ENCODE measurements at regions not wholly inside any gene's neighbourhood (a gene's known extent, or its start where the extent isn't known, plus 50 kb on each side); places are given as distances from the start of the nearest gene placed in this dataset.

- H4K20me1 ChIP-seq (ENCODE audit: insufficient read depth), result no peaks in the 10 kb centered on the region
- H3K79me2 ChIP-seq (ENCODE audit: insufficient read depth), result no peaks in the 10 kb centered on the region
- H3K9ac ChIP-seq, result no peak overlapping the region
- H3K36me3 ChIP-seq (replicated peaks in 1 of 2; ENCODE audit: control insufficient read depth in 1 of 2, insufficient read depth in 2 of 2, low read length in 1 of 2), result no peaks in the 10 kb centered on the region
- H2AFZ ChIP-seq (ENCODE audit: low read depth), result no peak overlapping the region
- POLR2A ChIA-PET, result no interaction called here
- no peaks in the 10 kb centered on the region for H3K27me3 ChIP-seq (ENCODE audit: insufficient read depth)
- no peak overlapping the region for H3K4me3 ChIP-seq (ENCODE audit: low read depth in 2 of 2, low read length in 1 of 2)
- CTCF ChIA-PET, result no interaction called here
- H3K4me1 ChIP-seq (ENCODE audit: control insufficient read depth in 1 of 2, insufficient read depth in 2 of 2, low read depth in 1 of 2, low read length in 1 of 2), result no peaks in the 10 kb centered on the region
- TF ChIP-seq TEAD4 (IDR thresholded peaks at IDR 0.05; ENCODE audit: borderline replicate concordance, insufficient read depth) (no peak), SMC3 (IDR thresholded peaks at IDR 0.05; ENCODE audit: low read depth, low read length) (no peak), RXRA (IDR thresholded peaks at IDR 0.05; ENCODE audit: borderline replicate concordance, low read depth) (no peak)
- no peaks in the 10 kb centered on the region for H3F3A ChIP-seq (replicated peaks; ENCODE audit: insufficient read depth)
- no peaks in the 10 kb centered on the region for H3K9me3 ChIP-seq
- no peaks in the 10 kb centered on the region for H3K9me2 ChIP-seq
- WGBS (ENCODE audit: low lambda C conversion rate), result 76% methylated on average over 5 of the region's 6 CpGs
- DNase-seq, result no peak
- no peak overlapping the region for H3K4me2 ChIP-seq
- no peak overlapping the region for H3K27ac ChIP-seq (ENCODE audit: low read depth in 2 of 2, low read length in 1 of 2)
Observed at GRCh38 chr3:73804204-73804603, 179.5 kb upstream of the PDZRN3 start.

GRCh38 chr3:73801444-73801843 lies 176.7 kb upstream of the PDZRN3 start:
- no peak for TF ChIP-seq ZBTB33 (IDR thresholded peaks at IDR 0.05; ENCODE audit: borderline replicate concordance, low read depth)
- TF ChIP-seq NRF1 (IDR thresholded peaks at IDR 0.05; ENCODE audit: low read depth, low read length), result no peak
- TF ChIP-seq TAF1 (IDR thresholded peaks at IDR 0.05; ENCODE audit: borderline replicate concordance, low read depth, low read length), result no peak
- TF ChIP-seq USF1 (IDR thresholded peaks at IDR 0.05; ENCODE audit: borderline replicate concordance, low read depth), result no peak
- no peak for TF ChIP-seq USF2 (IDR thresholded peaks at IDR 0.05; ENCODE audit: borderline replicate concordance, low read depth, low read length)
- no peak for TF ChIP-seq REST (IDR thresholded peaks at IDR 0.05; ENCODE audit: low read depth, low read length)
- TF ChIP-seq RCOR1 (IDR thresholded peaks at IDR 0.05; ENCODE audit: low read length), result no peak
- TF ChIP-seq CTCF (IDR thresholded peaks at IDR 0.05), result no peak
- TF ChIP-seq MXI1 (IDR thresholded peaks at IDR 0.05; ENCODE audit: low read depth, low read length), result no peak
- no peak for TF ChIP-seq MEF2A (IDR thresholded peaks at IDR 0.05; ENCODE audit: borderline replicate concordance, low read depth)
- no peak for TF ChIP-seq RAD21 (IDR thresholded peaks at IDR 0.05; ENCODE audit: low read length)
- no peak for TF ChIP-seq PBX3 (IDR thresholded peaks at IDR 0.05)
- no peak overlapping the region for H3K27ac ChIP-seq (ENCODE audit: low read depth in 2 of 2, low read length in 1 of 2)
- 81% methylated on average over 2 of the region's 2 CpGs for WGBS (ENCODE audit: low lambda C conversion rate)
- H4K20me1 ChIP-seq (ENCODE audit: insufficient read depth), result no peaks in the 10 kb centered on the region
- no peak overlapping the region for H3K4me2 ChIP-seq
- CTCF ChIA-PET, result interaction anchor here (1.1 kb wide), 1 partner anchor 36 kb away, joined by 3 read pairs; no protein-coding TSS in a partner anchor
- H3K4me3 ChIP-seq (ENCODE audit: low read depth in 2 of 2, low read length in 1 of 2), result no peak overlapping the region
- H3K9ac ChIP-seq, result no peak overlapping the region
- H3K79me2 ChIP-seq (ENCODE audit: insufficient read depth), result no peaks in the 10 kb centered on the region
- 0 out of 2 replicates have a peak overlapping the region, but pooled peaks have one; percentile 35 for H2AFZ ChIP-seq (ENCODE audit: low read depth)
- no peaks in the 10 kb centered on the region; the same call in 1 of the 2 replicates for H3K9me3 ChIP-seq
- no peaks in the 10 kb centered on the region for H3F3A ChIP-seq (replicated peaks; ENCODE audit: insufficient read depth)
- H3K27me3 ChIP-seq (ENCODE audit: insufficient read depth), result no peaks in the 10 kb centered on the region
- H3K4me1 ChIP-seq (ENCODE audit: control insufficient read depth in 1 of 2, insufficient read depth in 2 of 2, low read depth in 1 of 2, low read length in 1 of 2), result no peaks in the 10 kb centered on the region
- POLR2A ChIA-PET, result no interaction called here
- no peaks in the 10 kb centered on the region for H3K36me3 ChIP-seq (replicated peaks in 1 of 2; ENCODE audit: control insufficient read depth in 1 of 2, insufficient read depth in 2 of 2, low read length in 1 of 2)
- no peaks in the 10 kb centered on the region for H3K9me2 ChIP-seq
- no peak for DNase-seq
